ENCODE measurements at regions not wholly inside any gene's neighbourhood (a gene's known extent, or its start where the extent isn't known, plus 50 kb on each side); places are given as distances from the start of the nearest gene placed in this dataset.

DNA sequence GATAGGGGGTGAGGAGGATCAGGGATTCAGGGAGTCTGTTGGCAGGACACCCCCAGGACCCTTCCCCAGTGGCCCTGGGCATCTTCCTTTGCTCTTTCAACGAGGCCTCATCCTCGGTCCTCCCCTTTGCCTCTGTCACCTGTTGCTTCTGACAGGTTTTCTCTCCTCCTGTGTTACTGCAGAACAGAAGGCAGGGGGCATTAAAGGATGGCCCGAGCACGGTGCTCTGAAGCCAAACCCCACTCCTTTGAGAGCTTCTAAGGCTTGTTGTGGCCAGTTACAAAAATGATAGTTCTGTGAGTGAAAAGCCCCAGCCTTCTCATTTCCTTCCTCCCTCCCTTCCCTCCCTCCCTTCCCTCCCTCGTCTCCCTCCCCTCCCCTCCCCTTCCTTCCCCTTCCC lies 82.5 kb downstream of the THNSL2 start:
- TF ChIP-seq, protein P1, sequence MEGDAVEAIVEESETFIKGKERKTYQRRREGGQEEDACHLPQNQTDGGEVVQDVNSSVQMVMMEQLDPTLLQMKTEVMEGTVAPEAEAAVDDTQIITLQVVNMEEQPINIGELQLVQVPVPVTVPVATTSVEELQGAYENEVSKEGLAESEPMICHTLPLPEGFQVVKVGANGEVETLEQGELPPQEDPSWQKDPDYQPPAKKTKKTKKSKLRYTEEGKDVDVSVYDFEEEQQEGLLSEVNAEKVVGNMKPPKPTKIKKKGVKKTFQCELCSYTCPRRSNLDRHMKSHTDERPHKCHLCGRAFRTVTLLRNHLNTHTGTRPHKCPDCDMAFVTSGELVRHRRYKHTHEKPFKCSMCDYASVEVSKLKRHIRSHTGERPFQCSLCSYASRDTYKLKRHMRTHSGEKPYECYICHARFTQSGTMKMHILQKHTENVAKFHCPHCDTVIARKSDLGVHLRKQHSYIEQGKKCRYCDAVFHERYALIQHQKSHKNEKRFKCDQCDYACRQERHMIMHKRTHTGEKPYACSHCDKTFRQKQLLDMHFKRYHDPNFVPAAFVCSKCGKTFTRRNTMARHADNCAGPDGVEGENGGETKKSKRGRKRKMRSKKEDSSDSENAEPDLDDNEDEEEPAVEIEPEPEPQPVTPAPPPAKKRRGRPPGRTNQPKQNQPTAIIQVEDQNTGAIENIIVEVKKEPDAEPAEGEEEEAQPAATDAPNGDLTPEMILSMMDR (IDR thresholded peaks at IDR 0.05; ENCODE audit: low read depth, low read length): no peak
- TF ChIP-seq EZH2phosphoT487 (IDR thresholded peaks at IDR 0.05; ENCODE audit: low read depth): no peak
